Spleen (tissue), 11 donors: ENCODE measurements at regions not wholly inside any gene's neighbourhood (a gene's known extent, or its start where the extent isn't known, plus 50 kb on each side); places are given as distances from the start of the nearest gene placed in this dataset.

ENCODE experiments used
- DNase-seq: peaks from one replicate; pipeline ENCODE4 v3.0.0-alpha.2; 2020
- H3K27ac ChIP-seq, 8 donors: fragments of 200-600 bp; sonication (generic) in 7 of 8; 1 replicate in 4 of 8; 2 replicates in 4 of 8; pipeline versions ENCODE4 v1.5.0 to v1.8.0; 2016 to 2021; ENCODE audit warnings: inconsistent platforms in 4 of 8, mild to moderate bottlenecking in 4 of 8, moderate library complexity in 1 of 8
- H3K27me3 ChIP-seq, 7 donors: fragments of 200-600 bp; sonication (generic) in 6 of 7; replicated peaks in 1 of 7; 1 replicate in 4 of 7; 2 replicates in 3 of 7; pipeline versions ENCODE4 v1.5.0 to v1.8.0; 2016 to 2021; ENCODE audit warnings: inconsistent platforms in 3 of 7, mild to moderate bottlenecking in 1 of 7
- H3K36me3 ChIP-seq, 6 donors: fragments of 200-600 bp; sonication (generic) in 5 of 6; 1 replicate in 4 of 6; 2 replicates in 2 of 6; pipeline versions ENCODE4 v1.5.0 to v1.8.0; 2016 to 2021; ENCODE audit warnings: inconsistent platforms in 2 of 6
- H3K4me1 ChIP-seq, 6 donors: fragments of 200-600 bp; sonication (generic) in 5 of 6; 1 replicate in 3 of 6; 2 replicates in 3 of 6; pipeline versions ENCODE4 v1.5.0 to v1.8.0; 2016 to 2021; ENCODE audit warnings: inconsistent platforms in 3 of 6
- H3K4me3 ChIP-seq, 8 donors: fragments of 200-600 bp; sonication (generic) in 7 of 8; 1 replicate in 4 of 8; 2 replicates in 4 of 8; pipeline versions ENCODE4 v1.5.0 to v1.8.0; 2016 to 2021; ENCODE audit warnings: inconsistent platforms in 4 of 8, mild to moderate bottlenecking in 4 of 8, moderate library complexity in 2 of 8
- H3K9me3 ChIP-seq, 8 donors: fragments of 200-600 bp; sonication (generic) in 7 of 8; 1 replicate in 4 of 8; 2 replicates in 4 of 8; pipeline versions ENCODE4 v1.5.0 to v1.8.0; 2016 to 2021; ENCODE audit warnings: inconsistent platforms in 4 of 8
- POLR2A ChIP-seq, 3 donors: fragments of 450-650 bp; IDR thresholded peaks; one replicate each; pipeline ENCODE4 v1.5.1; 2017; ENCODE audit warnings: antibody characterized with exemption in 3 of 3, mild to moderate bottlenecking in 1 of 3
- POLR2AphosphoS5 ChIP-seq, 3 donors: sonication (generic); formaldehyde crosslinking; IDR thresholded peaks; one replicate each; pipeline ENCODE4 v1.5.1; 2017; ENCODE audit warnings: antibody characterized with exemption in 3 of 3
- WGBS, 5 donors: extraction: QIAGEN DNeasy Blood & Tissue Kit in 3 of 5; methylation state at CpG; one replicate each; pipeline versions ENCODE4 v1.1.5 to v1.1.7; 2013 to 2018; 5-methylcytosine and 5-hydroxymethylcytosine counted together
- intact Hi-C: fragments of 100-400 bp; cut with DNase I; formaldehyde crosslinking; loops from one replicate; pipeline ENCODE4 v1.15.0; 2023; ENCODE audit warnings: low total_unique reads
- TF ChIP-seq, protein P1 (sequence below), 11 experiments: fragments of 200-600 bp in 7 of 11; fragments of 450-650 bp in 4 of 11; sonication (generic) in 4 of 11; IDR thresholded peaks in 8 of 11; conservative IDR thresholded peaks in 3 of 11; 1 replicate in 7 of 11; 2 replicates in 4 of 11; pipeline versions ENCODE4 v1.4.0 to v1.8.0; 2016 to 2021; ENCODE audit warnings: antibody characterized with exemption in 11 of 11, inconsistent platforms in 4 of 11, mild to moderate bottlenecking in 1 of 11
- donor health status: healthy with polysubstance abuse.
- donor health status: DM: no; HTN: no; CAD: no; lungs with moderate emphysema.
- donor health status: DM: no; HTN: no; CAD: no.
- donor health status: Bipolar disorder and iron deficiency.
- donor health status: healthy.
- donor health status: DM: no; HTN: no; CAD: no.
- donor health status: DM: yes; HTN: yes; CAD: no.

DNA sequence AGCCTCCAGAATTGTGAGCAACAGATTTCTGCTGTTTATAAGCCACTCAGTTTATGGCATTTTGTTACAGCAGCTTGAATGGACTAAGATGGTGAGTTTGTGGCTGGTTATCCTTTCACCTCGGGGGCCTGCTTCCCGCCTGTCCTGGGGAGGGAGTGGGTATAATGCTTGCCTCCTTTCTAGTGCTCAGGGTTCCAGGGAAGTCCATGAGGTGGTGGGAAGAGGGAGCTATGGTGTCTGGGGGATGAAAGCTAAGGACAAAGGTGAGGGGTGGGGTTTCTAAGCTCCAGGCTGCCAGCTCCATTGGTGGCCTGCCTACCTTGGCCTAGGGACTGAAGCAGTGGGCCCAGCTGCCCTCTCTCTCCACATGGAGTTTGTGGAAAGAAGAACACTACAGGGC is 50.2 kb upstream of the SDK2 start:
- TF ChIP-seq POLR2A (IDR thresholded peaks at IDR 0.05), result no peak
- peaks cover 0 to 30% (median 15%) of the 10 kb centered on the region in 6 donors for H3K4me1 ChIP-seq
- no peaks in the 10 kb centered on the region for H3K9me3 ChIP-seq
- H3K36me3 ChIP-seq, result no peaks in the 10 kb centered on the region
- peaks cover 0 to 20% (median 0%) of the 10 kb centered on the region in 7 donors for H3K27me3 ChIP-seq
- no peak overlapping the region for H3K27ac ChIP-seq
- DNase-seq, result no peak
- H3K4me3 ChIP-seq, result no peak overlapping the region
- intact Hi-C loops, result no loop called here
- 62 to 95% (median 80%) methylated on average over 2 of the region's 2 CpGs for WGBS, 5 donors

DNA sequence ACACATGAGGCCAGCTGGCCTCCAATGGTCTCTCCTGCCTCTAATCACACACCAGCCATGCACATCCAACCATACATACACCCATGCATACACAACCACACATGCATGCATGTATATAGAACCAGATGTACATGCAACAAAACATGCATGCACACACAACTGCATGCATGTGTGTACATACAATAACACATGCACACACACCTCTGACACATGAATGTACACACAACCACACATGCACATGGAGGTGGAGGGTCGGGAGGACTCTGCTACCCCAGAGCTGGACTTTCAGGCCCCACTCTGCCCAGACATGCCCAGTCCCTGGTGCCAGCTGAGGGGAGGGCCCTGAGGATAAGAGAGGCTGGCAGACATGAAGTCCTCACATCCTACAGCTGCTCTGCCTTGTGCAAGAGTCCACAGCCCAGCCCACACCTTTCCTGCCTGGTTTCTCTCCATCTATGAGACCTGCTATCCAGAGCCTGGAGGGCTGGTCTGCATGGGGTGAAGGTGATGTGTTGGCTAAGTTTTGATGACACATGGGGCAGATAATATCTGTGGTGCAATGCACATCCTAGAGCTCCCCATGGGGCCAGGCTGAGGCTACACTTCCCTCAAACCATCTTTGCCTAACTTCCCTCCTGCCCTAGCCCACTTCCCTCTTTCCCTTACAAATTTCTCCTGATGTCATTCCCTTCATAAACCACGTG is 50.9 kb upstream of the SDK2 start:
- 44 to 63% (median 52%) methylated on average over 2 of the region's 2 CpGs for WGBS, 5 donors
- H3K36me3 ChIP-seq, result no peaks in the 10 kb centered on the region
- intact Hi-C loops, result no loop called here

DNA sequence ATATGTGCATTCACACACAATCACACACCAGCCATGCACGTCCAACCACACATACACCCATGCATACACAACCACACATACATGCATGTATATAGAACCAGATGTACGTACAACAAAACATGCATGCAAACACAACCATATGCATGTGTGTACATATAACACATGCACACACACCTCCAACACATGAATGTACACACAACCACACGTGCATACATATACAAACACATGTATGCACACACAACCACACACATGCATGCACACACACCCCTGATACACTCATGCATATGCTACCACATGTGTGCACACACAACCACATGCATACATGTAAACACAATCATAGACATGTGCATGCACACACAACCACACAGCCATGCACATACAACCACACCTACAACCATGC is 52.0 kb upstream of the SDK2 start:
- 84 to 92% (median 89%) methylated on average over 3 of the region's 3 CpGs for WGBS, 5 donors
- H3K27me3 ChIP-seq, result peaks cover 0 to 11% (median 0%) of the 10 kb centered on the region in 7 donors
- no peak overlapping the region for H3K4me3 ChIP-seq
- intact Hi-C loops, result no loop called here
- peaks cover 0 to 21% (median 8%) of the 10 kb centered on the region in 6 donors for H3K4me1 ChIP-seq
- no peaks in the 10 kb centered on the region for H3K36me3 ChIP-seq
- no peak overlapping the region for H3K27ac ChIP-seq
- no peaks in the 10 kb centered on the region for H3K9me3 ChIP-seq
- DNase-seq, result no peak
- TF ChIP-seq POLR2A (IDR thresholded peaks at IDR 0.05) (no peak), POLR2AphosphoS5 (IDR thresholded peaks at IDR 0.05) (no peak)
- TF ChIP-seq, protein P1, sequence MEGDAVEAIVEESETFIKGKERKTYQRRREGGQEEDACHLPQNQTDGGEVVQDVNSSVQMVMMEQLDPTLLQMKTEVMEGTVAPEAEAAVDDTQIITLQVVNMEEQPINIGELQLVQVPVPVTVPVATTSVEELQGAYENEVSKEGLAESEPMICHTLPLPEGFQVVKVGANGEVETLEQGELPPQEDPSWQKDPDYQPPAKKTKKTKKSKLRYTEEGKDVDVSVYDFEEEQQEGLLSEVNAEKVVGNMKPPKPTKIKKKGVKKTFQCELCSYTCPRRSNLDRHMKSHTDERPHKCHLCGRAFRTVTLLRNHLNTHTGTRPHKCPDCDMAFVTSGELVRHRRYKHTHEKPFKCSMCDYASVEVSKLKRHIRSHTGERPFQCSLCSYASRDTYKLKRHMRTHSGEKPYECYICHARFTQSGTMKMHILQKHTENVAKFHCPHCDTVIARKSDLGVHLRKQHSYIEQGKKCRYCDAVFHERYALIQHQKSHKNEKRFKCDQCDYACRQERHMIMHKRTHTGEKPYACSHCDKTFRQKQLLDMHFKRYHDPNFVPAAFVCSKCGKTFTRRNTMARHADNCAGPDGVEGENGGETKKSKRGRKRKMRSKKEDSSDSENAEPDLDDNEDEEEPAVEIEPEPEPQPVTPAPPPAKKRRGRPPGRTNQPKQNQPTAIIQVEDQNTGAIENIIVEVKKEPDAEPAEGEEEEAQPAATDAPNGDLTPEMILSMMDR (IDR thresholded peaks at IDR 0.05 in 8 of 11, conservative IDR thresholded peaks at IDR 0.05 in 3 of 11), result no peak

More for the DNA sequence above, 50.9 kb upstream of the SDK2 start:
- TF ChIP-seq POLR2AphosphoS5 (IDR thresholded peaks at IDR 0.05) (no peak), POLR2A (IDR thresholded peaks at IDR 0.05) (no peak)
- TF ChIP-seq, protein P1 (IDR thresholded peaks at IDR 0.05 in 8 of 11, conservative IDR thresholded peaks at IDR 0.05 in 3 of 11), result no peak
- Histone ChIP-seq H3K27ac (no peak overlapping the region), H3K9me3 (no peaks in the 10 kb centered on the region), H3K4me3 (no peak overlapping the region), H3K4me1 (peaks cover 0 to 30% (median 15%) of the 10 kb centered on the region in 6 donors), H3K27me3 (peaks cover 0 to 16% (median 0%) of the 10 kb centered on the region in 7 donors)
- DNase-seq, result no peak

DNA sequence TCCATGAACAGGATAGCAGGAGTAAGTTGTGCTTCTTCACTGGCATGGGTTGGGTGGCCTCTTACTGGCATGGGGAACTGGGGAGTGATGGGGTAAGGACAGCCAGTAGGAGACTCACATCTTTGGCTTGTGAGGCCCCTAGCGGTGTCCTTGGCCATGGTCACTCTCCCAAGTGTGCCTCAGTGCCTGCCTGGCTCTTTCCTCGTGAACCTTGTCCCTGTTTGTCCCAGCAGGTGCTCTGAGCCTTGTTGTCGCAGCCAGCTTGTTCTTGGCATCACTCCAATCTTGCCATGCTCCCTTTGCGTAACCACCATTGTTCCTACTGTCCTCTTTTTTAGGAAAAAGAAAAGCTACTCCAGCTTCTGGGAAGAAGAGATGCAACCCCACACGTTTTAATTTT is 53.6 kb upstream of the SDK2 start:
- 67 to 84% (median 71%) methylated on average over 5 of the region's 5 CpGs for WGBS, 5 donors
- DNase-seq, result no peak
- no peak overlapping the region for H3K27ac ChIP-seq
- H3K9me3 ChIP-seq, result no peaks in the 10 kb centered on the region
- peaks cover 0 to 11% (median 0%) of the 10 kb centered on the region in 7 donors for H3K27me3 ChIP-seq
- TF ChIP-seq POLR2AphosphoS5 (IDR thresholded peaks at IDR 0.05) (no peak), POLR2A (IDR thresholded peaks at IDR 0.05) (no peak)
- TF ChIP-seq, protein P1 (IDR thresholded peaks at IDR 0.05 in 8 of 11, conservative IDR thresholded peaks at IDR 0.05 in 3 of 11), result no peak
- no peak overlapping the region for H3K4me3 ChIP-seq
- H3K36me3 ChIP-seq, result no peaks in the 10 kb centered on the region
- intact Hi-C loops, result no loop called here
- peaks cover 0 to 6% (median 0%) of the 10 kb centered on the region in 6 donors for H3K4me1 ChIP-seq
